H1 (cell line): ENCODE measurements at regions not wholly inside any gene's neighbourhood (a gene's known extent, or its start where the extent isn't known, plus 50 kb on each side); places are given as distances from the start of the nearest gene placed in this dataset.
"Not testable (repeated sequence)": the region's sequence is repeated elsewhere in the genome, so short reads cannot be mapped to it uniquely, and the experiment has no call there.

ENCODE experiments used
- CTCF ChIA-PET: fragments of 300-600 bp; sonication (Branson Sonifier 250); formaldehyde crosslinking; loops from one replicate; lab custom pipeline; 2021; ENCODE audit not compliant: partially characterized antibody; lab: Charles Lee
- POLR2A ChIA-PET: fragments of 300-600 bp; sonication (Branson Sonifier 250); formaldehyde crosslinking; loops from one replicate; lab custom pipeline; 2021; ENCODE audit warnings: inconsistent platforms; ENCODE audit not compliant: partially characterized antibody; lab: Charles Lee
- DNase-seq, 2 experiments: peaks; one replicate each; pipeline versions ENCODE4 v3.0.0 to v3.0.0-alpha.2; 2010 to 2022; ENCODE audit warnings: low spot score in 2 of 2, low read depth in 1 of 2, mixed read lengths in 1 of 2
- FAIRE-seq: peaks from 2 replicates; lab custom pipeline; 2011; peaks lifted over from hg19 to GRCh38; lab: Jason Lieb, UNC
- H2AFZ ChIP-seq: 2 replicates; pipeline ENCODE4 v1.8.1; 2012; ENCODE audit warnings: low read length, inconsistent platforms
- H2AK5ac ChIP-seq: 2 replicates; pipeline ENCODE4 v1.6.1; 2013; ENCODE audit warnings: low read depth, low read length
- H2BK120ac ChIP-seq: replicated peaks from 2 replicates; pipeline ENCODE3; 2013; ENCODE audit warnings: low read depth, low read length, inconsistent platforms
- H2BK12ac ChIP-seq: 2 replicates; pipeline ENCODE4 v1.6.1; 2013; ENCODE audit warnings: low read depth, low read length
- H2BK15ac ChIP-seq: 2 replicates; pipeline ENCODE4 v1.6.1; 2013; ENCODE audit warnings: low read length
- H2BK20ac ChIP-seq: 2 replicates; pipeline ENCODE4 v1.6.1; 2013; ENCODE audit warnings: low read length
- H2BK5ac ChIP-seq: 2 replicates; pipeline ENCODE4 v1.6.1; 2013; ENCODE audit warnings: low read depth, low read length
- H3K14ac ChIP-seq: 2 replicates; pipeline ENCODE4 v1.6.1; 2013; ENCODE audit warnings: inconsistent platforms; ENCODE audit not compliant: insufficient read length
- H3K18ac ChIP-seq: 2 replicates; pipeline ENCODE4 v1.6.1; 2013; ENCODE audit warnings: low read length; ENCODE audit errors: extremely low read depth
- H3K23ac ChIP-seq: 2 replicates; pipeline ENCODE4 v1.6.1; 2013; ENCODE audit warnings: inconsistent platforms; ENCODE audit not compliant: insufficient read length
- H3K23me2 ChIP-seq: 2 replicates; pipeline ENCODE4 v1.6.1; 2013; ENCODE audit warnings: low read depth, low read length
- H3K27ac ChIP-seq: 2 replicates; pipeline ENCODE4 v1.6.1; 2011; ENCODE audit warnings: low read depth, low read length, inconsistent platforms
- H3K27me3 ChIP-seq, 4 experiments: replicated peaks in 1 of 4; 1 replicate in 1 of 4; 2 replicates in 3 of 4; pipeline versions ENCODE4 v1.6.1 to v1.8.1; 2011 to 2013; ENCODE audit warnings: low read length in 3 of 4, mild to moderate bottlenecking in 3 of 4, inconsistent platforms in 2 of 4, mixed read lengths in 2 of 4, moderate library complexity in 1 of 4; ENCODE audit not compliant: control insufficient read depth in 3 of 4, insufficient read depth in 3 of 4; ENCODE audit errors: extremely low read depth in 1 of 4
- H3K36me3 ChIP-seq, 4 experiments: 2 replicates each; pipeline versions ENCODE4 v1.6.1 to v1.8.1; 2011 to 2013; ENCODE audit warnings: mild to moderate bottlenecking in 4 of 4, low read length in 3 of 4, moderate library complexity in 2 of 4, control low read depth in 1 of 4, inconsistent platforms in 1 of 4; ENCODE audit not compliant: insufficient read depth in 4 of 4, control insufficient read depth in 2 of 4
- H3K4ac ChIP-seq: replicated peaks from 2 replicates; pipeline ENCODE3; 2013; ENCODE audit warnings: low read length, low read depth, mixed read lengths, inconsistent platforms; ENCODE audit not compliant: insufficient read length
- H3K4me1 ChIP-seq, 4 experiments: replicated peaks in 1 of 4; 1 replicate in 1 of 4; 2 replicates in 3 of 4; pipeline versions ENCODE4 v1.6.1 to v1.8.1; 2011 to 2013; ENCODE audit warnings: low read length in 3 of 4, inconsistent platforms in 2 of 4, mixed read lengths in 1 of 4; ENCODE audit not compliant: insufficient read depth in 4 of 4, control insufficient read depth in 3 of 4
- H3K4me2 ChIP-seq, 2 experiments: 2 replicates each; pipeline versions ENCODE4 v1.6.1 to v1.8.1; 2011 to 2013; ENCODE audit warnings: low read depth in 2 of 2, low read length in 2 of 2, control low read depth in 1 of 2, inconsistent platforms in 1 of 2, mild to moderate bottlenecking in 1 of 2; ENCODE audit not compliant: insufficient read depth in 1 of 2
- H3K4me3 ChIP-seq, 4 experiments: fragments of 200-600, 300-600 bp in 1 of 4; sonication (generic), shearing (Covaris generic), sonication (Bioruptor Twin) in 1 of 4; 2 replicates each; pipeline versions ENCODE4 v1.5.1 to v1.8.1; 2011 to 2016; ENCODE audit warnings: low read length in 4 of 4, low read depth in 3 of 4, control low read depth in 2 of 4, inconsistent platforms in 2 of 4, mild to moderate bottlenecking in 2 of 4, mixed read lengths in 1 of 4, moderate library complexity in 1 of 4; ENCODE audit not compliant: insufficient read depth in 2 of 4; ENCODE audit errors: extremely low read depth in 1 of 4
- H3K56ac ChIP-seq: replicated peaks from 2 replicates; pipeline ENCODE3; 2013; ENCODE audit warnings: low read depth, mild to moderate bottlenecking, mixed read lengths, low read length, inconsistent platforms; ENCODE audit not compliant: insufficient read length
- H3K79me1 ChIP-seq: 2 replicates; pipeline ENCODE4 v1.6.1; 2013; ENCODE audit warnings: low read depth, low read length, control low read depth
- H3K79me2 ChIP-seq, 2 experiments: 2 replicates each; pipeline versions ENCODE4 v1.6.1 to v1.8.1; 2012 to 2013; ENCODE audit warnings: low read length in 2 of 2, mild to moderate bottlenecking in 2 of 2, inconsistent platforms in 1 of 2; ENCODE audit not compliant: insufficient read depth in 2 of 2, control insufficient read depth in 1 of 2
- H3K9ac ChIP-seq, 4 experiments: replicated peaks in 1 of 4; 1 replicate in 1 of 4; 2 replicates in 3 of 4; pipeline versions ENCODE4 v1.6.1 to v1.8.1; 2011 to 2013; ENCODE audit warnings: low read depth in 3 of 4, low read length in 3 of 4, control low read depth in 2 of 4, mild to moderate bottlenecking in 2 of 4, moderate library complexity in 2 of 4, inconsistent platforms in 1 of 4; ENCODE audit errors: extremely low read depth in 1 of 4
- H3K9me3 ChIP-seq, 2 experiments: 2 replicates each; pipeline versions ENCODE4 v1.6.1 to v1.8.1; 2012 to 2013; ENCODE audit warnings: mild to moderate bottlenecking in 2 of 2, moderate library complexity in 2 of 2, control low read depth in 1 of 2, inconsistent platforms in 1 of 2, low read depth in 1 of 2, low read length in 1 of 2, mixed read lengths in 1 of 2; ENCODE audit not compliant: insufficient read depth in 2 of 2
- H4K20me1 ChIP-seq, 2 experiments: replicated peaks in 1 of 2; 2 replicates each; pipeline versions ENCODE3 to v1.8.1; 2011 to 2013; ENCODE audit warnings: inconsistent platforms in 2 of 2, low read length in 2 of 2, mild to moderate bottlenecking in 1 of 2; ENCODE audit not compliant: insufficient read depth in 2 of 2, control insufficient read depth in 1 of 2
- H4K5ac ChIP-seq: 2 replicates; pipeline ENCODE4 v1.6.1; 2013; ENCODE audit warnings: low read length, low read depth, mixed read lengths, inconsistent platforms; ENCODE audit not compliant: insufficient read length
- H4K8ac ChIP-seq: 2 replicates; pipeline ENCODE4 v1.8.0; 2013; ENCODE audit warnings: mild to moderate bottlenecking, moderate library complexity, low read length, inconsistent platforms; ENCODE audit not compliant: insufficient read depth; ENCODE audit errors: extremely low read depth
- H4K91ac ChIP-seq: replicated peaks from 2 replicates; pipeline ENCODE3; 2013; ENCODE audit warnings: low read length, mixed read lengths, inconsistent platforms; ENCODE audit not compliant: insufficient read length
- WGBS, 2 experiments: shearing (Covaris generic) in 1 of 2; methylation state at CpG; one replicate each; pipeline versions ENCODE4 v1.1.6 to v1.1.7; 2013 to 2015; ENCODE audit warnings: low lambda C conversion rate in 2 of 2, mixed read lengths in 2 of 2, inconsistent platforms in 1 of 2, low coverage in 1 of 2, missing lambda C conversion rate in 1 of 2; ENCODE audit not compliant: insufficient replicate concordance in 2 of 2, insufficient coverage in 1 of 2, insufficient read length in 1 of 2; ENCODE audit errors: extremely low coverage in 1 of 2, missing lambda C conversion rate in 1 of 2; 5-methylcytosine and 5-hydroxymethylcytosine counted together

DNA sequence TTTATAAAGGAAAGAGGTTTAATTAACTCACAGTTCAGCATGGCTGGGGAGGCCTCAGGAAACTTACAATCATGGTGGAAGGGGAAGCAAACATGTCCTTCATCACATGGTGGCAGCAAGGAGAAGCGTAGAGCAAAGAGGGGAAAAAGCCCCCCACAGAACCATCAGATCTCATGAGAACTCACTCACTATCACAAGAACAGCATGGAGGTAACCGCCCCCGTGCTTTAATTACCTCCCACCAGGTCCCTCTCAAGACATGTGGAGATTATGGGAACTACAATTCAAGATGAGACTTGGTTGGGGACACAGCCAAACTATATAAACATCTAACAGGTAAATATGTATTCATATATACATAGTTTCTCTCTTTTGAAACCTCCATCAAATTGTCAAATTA, 926.4 kb downstream of the NR2F1-AS1 start:
- H3K23me2 ChIP-seq, H2AFZ ChIP-seq, H2AK5ac ChIP-seq, FAIRE-seq, H3K4me2 ChIP-seq, H3K56ac ChIP-seq, H3K9me3 ChIP-seq, H3K36me3 ChIP-seq, H3K23ac ChIP-seq, H3K27me3 ChIP-seq, H3K9ac ChIP-seq, DNase-seq, H4K20me1 ChIP-seq, H3K27ac ChIP-seq, H2BK12ac ChIP-seq, H2BK20ac ChIP-seq, H3K79me2 ChIP-seq, H2BK120ac ChIP-seq, H4K91ac ChIP-seq, H4K8ac ChIP-seq, H3K4me1 ChIP-seq, H3K4me3 ChIP-seq, H3K4ac ChIP-seq, H3K79me1 ChIP-seq, H3K18ac ChIP-seq, H3K14ac ChIP-seq, POLR2A ChIA-PET, H4K5ac ChIP-seq, H2BK5ac ChIP-seq, H2BK15ac ChIP-seq: not testable (repeated sequence)
- 84% methylated on average over 3 of the region's 3 CpGs; no CpG with 5 or more reads in 1 of the 2 experiments for WGBS, 2 experiments
- CTCF ChIA-PET = interaction anchor here (0.7 to 1.6 kb wide), 3 partner anchors 11 to 202 kb away, joined by 3 to 4 read pairs (median 3); no protein-coding TSS in a partner anchor
